Activated naive CD8-positive, alpha-beta T cell treated with anti-CD3 and anti-CD28 coated beads, Interleukin-2, amount 50 U/mL, for 24 hours (primary cell): ENCODE measurements at regions not wholly inside any gene's neighbourhood (a gene's known extent, or its start where the extent isn't known, plus 50 kb on each side); places are given as distances from the start of the nearest gene placed in this dataset.

Source experiments
- ATAC-seq: fragments of 150-1000 bp; cut with Tn5 transposase; one replicate; pipeline ENCODE4 v1.10.0; 2021
- DNase-seq: peaks from one replicate; pipeline ENCODE4 v3.0.0; 2021
- H3K27ac Mint-ChIP-seq: one replicate; pipeline ENCODE4 v1.8.0; 2021; ENCODE audit warnings: mild to moderate bottlenecking, mixed read lengths
- H3K27me3 Mint-ChIP-seq: one replicate; pipeline ENCODE4 v1.8.0; 2021; ENCODE audit warnings: mixed read lengths
- H3K36me3 Mint-ChIP-seq: one replicate; pipeline ENCODE4 v1.8.0; 2021; ENCODE audit warnings: low read depth, mixed read lengths
- H3K4me1 Mint-ChIP-seq: one replicate; pipeline ENCODE4 v1.8.0; 2021; ENCODE audit warnings: mixed read lengths
- H3K4me3 Mint-ChIP-seq: one replicate; pipeline ENCODE4 v1.8.0; 2021; ENCODE audit warnings: mild to moderate bottlenecking, moderate library complexity, mixed read lengths
- H3K9me3 Mint-ChIP-seq: one replicate; pipeline ENCODE4 v1.8.0; 2021; ENCODE audit warnings: mixed read lengths

GRCh38 chr7:35384761-35385700 lies 131.1 kb upstream of the TBX20 start:
- Mint-ChIP-seq H3K4me1 (no peaks in the 10 kb centered on the region), H3K9me3 (no peaks in the 10 kb centered on the region), H3K4me3 (no peak overlapping the region), H3K36me3 (no peaks in the 10 kb centered on the region), H3K27me3 (peaks cover 6% of the 10 kb centered on the region), H3K27ac (no peak overlapping the region)
- no peak for ATAC-seq
- DNase-seq: no peak

GRCh38 chr7:35380739-35381224 lies 126.9 kb upstream of the TBX20 start:
- Mint-ChIP-seq H3K27me3 (peaks cover 11% of the 10 kb centered on the region), H3K4me1 (no peaks in the 10 kb centered on the region), H3K4me3 (no peak overlapping the region), H3K36me3 (no peaks in the 10 kb centered on the region), H3K27ac (no peak overlapping the region), H3K9me3 (no peaks in the 10 kb centered on the region)
- DNase-seq: no peak
- ATAC-seq: no peak

- ATAC-seq (no peak), DNase-seq (no peak)
- peaks cover 9% of the 10 kb centered on the region for H3K27me3 Mint-ChIP-seq
- no peak overlapping the region for H3K4me3 Mint-ChIP-seq
- H3K36me3 Mint-ChIP-seq: no peaks in the 10 kb centered on the region
- no peaks in the 10 kb centered on the region for H3K4me1 Mint-ChIP-seq
- no peak overlapping the region for H3K27ac Mint-ChIP-seq
- peaks cover 3% of the 10 kb centered on the region for H3K9me3 Mint-ChIP-seq
These were observed 125.6 kb upstream of the TBX20 start for GRCh38 chr7:35379481-35379880.

- Mint-ChIP-seq H3K9me3 (peaks cover 4% of the 10 kb centered on the region), H3K4me1 (no peaks in the 10 kb centered on the region), H3K27ac (no peak overlapping the region), H3K4me3 (no peak overlapping the region), H3K36me3 (no peaks in the 10 kb centered on the region), H3K27me3 (peaks cover 6% of the 10 kb centered on the region)
- DNase-seq: no peak
- no peak for ATAC-seq
These were observed 121.6 kb upstream of the TBX20 start for GRCh38 chr7:35375516-35375915.

- peaks cover 6% of the 10 kb centered on the region for H3K27me3 Mint-ChIP-seq
- DNase-seq: no peak
These were observed 121.0 kb upstream of the TBX20 start for GRCh38 chr7:35374858-35375257.

GRCh38 chr7:35371221-35371620 lies 117.3 kb upstream of the TBX20 start:
- DNase-seq (no peak), ATAC-seq (no peak)
- H3K36me3 Mint-ChIP-seq: no peaks in the 10 kb centered on the region
- no peaks in the 10 kb centered on the region for H3K27me3 Mint-ChIP-seq
- H3K4me1 Mint-ChIP-seq: no peaks in the 10 kb centered on the region
- H3K4me3 Mint-ChIP-seq: no peak overlapping the region
- peaks cover 4% of the 10 kb centered on the region for H3K9me3 Mint-ChIP-seq
- no peak overlapping the region for H3K27ac Mint-ChIP-seq

More at GRCh38 chr7:35374858-35375257, 121.0 kb upstream of the TBX20 start:
- peaks cover 4% of the 10 kb centered on the region for H3K9me3 Mint-ChIP-seq
- H3K4me1 Mint-ChIP-seq: no peaks in the 10 kb centered on the region
- ATAC-seq: no peak
- H3K4me3 Mint-ChIP-seq: no peak overlapping the region
- no peak overlapping the region for H3K27ac Mint-ChIP-seq
- H3K36me3 Mint-ChIP-seq: no peaks in the 10 kb centered on the region

- Mint-ChIP-seq H3K36me3 (no peaks in the 10 kb centered on the region), H3K27me3 (no peaks in the 10 kb centered on the region), H3K27ac (no peak overlapping the region), H3K4me3 (no peak overlapping the region), H3K4me1 (no peaks in the 10 kb centered on the region), H3K9me3 (peaks cover 4% of the 10 kb centered on the region)
- no peak for DNase-seq
- no peak for ATAC-seq
These were observed 116.8 kb upstream of the TBX20 start for GRCh38 chr7:35370687-35371086.

GRCh38 chr7:35366167-35367155 lies 112.6 kb upstream of the TBX20 start:
- Mint-ChIP-seq H3K27me3 (no peaks in the 10 kb centered on the region), H3K4me3 (no peak overlapping the region), H3K27ac (no peak overlapping the region), H3K36me3 (no peaks in the 10 kb centered on the region), H3K9me3 (no peaks in the 10 kb centered on the region), H3K4me1 (no peaks in the 10 kb centered on the region)
- no peak for ATAC-seq
- DNase-seq: no peak

- Mint-ChIP-seq H3K9me3 (no peaks in the 10 kb centered on the region), H3K4me1 (no peaks in the 10 kb centered on the region), H3K4me3 (no peak overlapping the region), H3K36me3 (no peaks in the 10 kb centered on the region), H3K27me3 (no peaks in the 10 kb centered on the region), H3K27ac (no peak overlapping the region)
- no peak for DNase-seq
- ATAC-seq: no peak
These were observed 111.6 kb upstream of the TBX20 start for GRCh38 chr7:35365523-35365922.

- no peaks in the 10 kb centered on the region for H3K9me3 Mint-ChIP-seq
These were observed 108.4 kb upstream of the TBX20 start for GRCh38 chr7:35362341-35362740.

GRCh38 chr7:35359423-35359822 lies 105.5 kb upstream of the TBX20 start:
- ATAC-seq: no peak
- H3K4me3 Mint-ChIP-seq: no peak overlapping the region

More at GRCh38 chr7:35362341-35362740, 108.4 kb upstream of the TBX20 start:
- Mint-ChIP-seq H3K27ac (no peak overlapping the region), H3K27me3 (peaks cover 4% of the 10 kb centered on the region), H3K4me1 (no peaks in the 10 kb centered on the region), H3K4me3 (no peak overlapping the region), H3K36me3 (no peaks in the 10 kb centered on the region)
- ATAC-seq (no peak), DNase-seq (no peak)

GRCh38 chr7:35356495-35356894 lies 102.6 kb upstream of the TBX20 start:
- no peaks in the 10 kb centered on the region for H3K36me3 Mint-ChIP-seq
- H3K27ac Mint-ChIP-seq: no peak overlapping the region
- ATAC-seq (no peak), DNase-seq (no peak)
- H3K4me3 Mint-ChIP-seq: no peak overlapping the region
- H3K4me1 Mint-ChIP-seq: no peaks in the 10 kb centered on the region
- H3K9me3 Mint-ChIP-seq: no peaks in the 10 kb centered on the region
- peaks cover 19% of the 10 kb centered on the region for H3K27me3 Mint-ChIP-seq

More at GRCh38 chr7:35359423-35359822, 105.5 kb upstream of the TBX20 start:
- Mint-ChIP-seq H3K36me3 (no peaks in the 10 kb centered on the region), H3K9me3 (no peaks in the 10 kb centered on the region), H3K27me3 (peaks cover 11% of the 10 kb centered on the region), H3K4me1 (no peaks in the 10 kb centered on the region), H3K27ac (no peak overlapping the region)
- DNase-seq: no peak

- Mint-ChIP-seq H3K36me3 (no peaks in the 10 kb centered on the region), H3K27me3 (peaks cover 19% of the 10 kb centered on the region), H3K9me3 (no peaks in the 10 kb centered on the region), H3K4me1 (no peaks in the 10 kb centered on the region), H3K4me3 (no peak overlapping the region), H3K27ac (no peak overlapping the region)
- DNase-seq: no peak
- ATAC-seq: no peak
These were observed 102.0 kb upstream of the TBX20 start for GRCh38 chr7:35355911-35356310.

- Mint-ChIP-seq H3K27ac (no peak overlapping the region), H3K27me3 (peaks cover 19% of the 10 kb centered on the region), H3K4me1 (no peaks in the 10 kb centered on the region), H3K36me3 (no peaks in the 10 kb centered on the region), H3K4me3 (no peak overlapping the region), H3K9me3 (no peaks in the 10 kb centered on the region)
- DNase-seq: no peak
- no peak for ATAC-seq
These were observed 101.3 kb upstream of the TBX20 start for GRCh38 chr7:35355199-35355598.
